ENCODE measurements at regions not wholly inside any gene's neighbourhood (a gene's known extent, or its start where the extent isn't known, plus 50 kb on each side); places are given as distances from the start of the nearest gene placed in this dataset.

- no peaks in the 10 kb centered on the region for H3K4me1 ChIP-seq (ENCODE audit: control insufficient read depth, insufficient read depth, low read length)
- no peak overlapping the region for H3K9ac ChIP-seq (ENCODE audit: low read length in 2 of 2)
- no peaks in the 10 kb centered on the region for H3K9me3 ChIP-seq (ENCODE audit: control insufficient read depth in 2 of 2, low read length in 2 of 2)
- no peak overlapping the region for H3K27ac ChIP-seq (ENCODE audit: low read length)
- no peak overlapping the region for H3K4me3 ChIP-seq (ENCODE audit: low read length in 2 of 2)
- no peaks in the 10 kb centered on the region for H3K36me3 ChIP-seq (ENCODE audit: control insufficient read depth in 2 of 2, insufficient read depth in 2 of 2, low read length in 2 of 2)
- H3K27me3 ChIP-seq (ENCODE audit: control insufficient read depth in 1 of 2, insufficient read depth in 2 of 2, low read length in 2 of 2): no peaks in the 10 kb centered on the region
Observed at GRCh38 chr5:33235824-33236223, 204.9 kb upstream of the TARS1 start.

DNA sequence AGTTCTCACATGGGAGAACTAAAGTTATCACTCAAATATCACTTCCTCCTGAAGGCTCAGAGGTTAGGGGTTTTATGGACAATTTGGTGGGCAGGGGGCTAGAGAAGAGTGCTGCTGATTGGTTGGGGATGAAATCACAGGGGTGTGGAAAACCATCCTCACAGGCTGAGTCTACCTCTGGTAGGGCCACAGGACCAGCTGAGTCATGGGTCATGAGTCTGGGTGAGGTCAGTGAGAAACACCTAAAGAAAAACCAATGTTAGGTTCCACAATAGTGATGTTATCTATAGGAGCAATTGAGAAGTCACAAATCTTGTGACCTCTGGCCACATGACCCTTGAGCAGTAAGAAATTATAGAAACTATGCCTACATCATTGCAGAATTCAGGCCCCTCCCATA lies 203.3 kb upstream of the TARS1 start:
- Histone ChIP-seq H3K9ac (ENCODE audit: low read length in 2 of 2) (no peak overlapping the region), H3K27ac (ENCODE audit: low read length) (no peak overlapping the region), H3K4me1 (ENCODE audit: control insufficient read depth, insufficient read depth, low read length) (no peaks in the 10 kb centered on the region), H3K9me3 (ENCODE audit: control insufficient read depth in 2 of 2, low read length in 2 of 2) (no peaks in the 10 kb centered on the region), H3K36me3 (ENCODE audit: control insufficient read depth in 2 of 2, insufficient read depth in 2 of 2, low read length in 2 of 2) (no peaks in the 10 kb centered on the region), H3K4me3 (ENCODE audit: low read length in 2 of 2) (no peak overlapping the region), H3K27me3 (ENCODE audit: control insufficient read depth in 1 of 2, insufficient read depth in 2 of 2, low read length in 2 of 2) (no peaks in the 10 kb centered on the region)

DNA sequence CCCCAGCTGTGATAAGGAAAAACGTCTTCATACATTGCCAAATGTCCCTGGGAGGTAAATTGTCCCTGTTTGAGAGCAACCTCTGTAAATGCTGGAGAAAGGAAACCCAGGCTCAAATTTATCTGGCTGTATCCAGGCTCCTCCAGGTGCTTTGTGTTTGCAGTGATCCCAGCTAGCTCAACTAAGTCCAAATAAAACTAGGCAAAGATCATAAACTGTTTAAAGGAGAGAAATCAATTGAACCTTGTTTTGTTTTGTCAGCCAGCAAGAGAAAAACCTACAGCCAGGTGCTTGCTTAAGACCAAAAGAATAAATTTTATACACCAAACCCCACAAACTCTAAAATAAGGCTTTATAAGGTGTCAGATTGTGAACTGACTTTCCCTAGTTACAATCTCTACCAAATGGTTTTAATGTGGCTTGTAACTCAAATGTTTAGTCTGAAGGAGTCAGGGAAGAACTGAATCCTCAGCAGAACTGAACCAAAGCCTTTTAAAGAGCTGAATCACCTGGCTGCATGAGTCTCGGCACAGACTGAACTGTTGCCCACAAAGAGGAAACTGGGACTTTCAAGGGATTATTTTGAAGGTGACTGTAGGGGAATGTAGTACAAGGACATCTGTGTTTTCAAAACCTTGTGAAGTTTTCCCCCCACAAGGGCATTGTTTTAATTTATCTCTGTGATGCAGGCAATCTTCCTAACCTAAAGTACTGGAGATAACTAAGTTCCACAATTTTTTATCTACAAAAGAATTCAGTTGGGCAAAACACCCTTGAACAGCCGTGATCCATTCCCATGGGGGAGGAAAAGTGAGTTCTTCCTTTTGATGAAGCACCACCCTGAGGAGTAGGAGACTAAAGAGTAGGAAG lies 201.7 kb upstream of the TARS1 start:
- no peaks in the 10 kb centered on the region for H3K9me3 ChIP-seq (ENCODE audit: control insufficient read depth in 2 of 2, low read length in 2 of 2)
- H3K4me3 ChIP-seq (ENCODE audit: low read length in 2 of 2): no peak overlapping the region
- no peaks in the 10 kb centered on the region for H3K4me1 ChIP-seq (ENCODE audit: control insufficient read depth, insufficient read depth, low read length)
- H3K9ac ChIP-seq (ENCODE audit: low read length in 2 of 2): no peak overlapping the region
- H3K27me3 ChIP-seq (ENCODE audit: control insufficient read depth in 1 of 2, insufficient read depth in 2 of 2, low read length in 2 of 2): no peaks in the 10 kb centered on the region
- no peaks in the 10 kb centered on the region for H3K36me3 ChIP-seq (ENCODE audit: control insufficient read depth in 2 of 2, insufficient read depth in 2 of 2, low read length in 2 of 2)
- no peak overlapping the region for H3K27ac ChIP-seq (ENCODE audit: low read length)

GRCh38 chr5:33240558-33240957 lies 200.2 kb upstream of the TARS1 start:
- Histone ChIP-seq H3K27ac (ENCODE audit: low read length) (no peak overlapping the region), H3K4me3 (ENCODE audit: low read length in 2 of 2) (no peak overlapping the region), H3K9me3 (ENCODE audit: control insufficient read depth in 2 of 2, low read length in 2 of 2) (no peaks in the 10 kb centered on the region), H3K4me1 (ENCODE audit: control insufficient read depth, insufficient read depth, low read length) (no peaks in the 10 kb centered on the region), H3K27me3 (ENCODE audit: control insufficient read depth in 1 of 2, insufficient read depth in 2 of 2, low read length in 2 of 2) (no peaks in the 10 kb centered on the region), H3K9ac (ENCODE audit: low read length in 2 of 2) (no peak overlapping the region), H3K36me3 (ENCODE audit: control insufficient read depth in 2 of 2, insufficient read depth in 2 of 2, low read length in 2 of 2) (no peaks in the 10 kb centered on the region)

- Histone ChIP-seq H3K27ac (ENCODE audit: low read length) (no peak overlapping the region), H3K36me3 (ENCODE audit: control insufficient read depth in 2 of 2, insufficient read depth in 2 of 2, low read length in 2 of 2) (no peaks in the 10 kb centered on the region), H3K9me3 (ENCODE audit: control insufficient read depth in 2 of 2, low read length in 2 of 2) (no peaks in the 10 kb centered on the region), H3K4me3 (ENCODE audit: low read length in 2 of 2) (no peak overlapping the region), H3K9ac (ENCODE audit: low read length in 2 of 2) (no peak overlapping the region), H3K27me3 (ENCODE audit: control insufficient read depth in 1 of 2, insufficient read depth in 2 of 2, low read length in 2 of 2) (no peaks in the 10 kb centered on the region), H3K4me1 (ENCODE audit: control insufficient read depth, insufficient read depth, low read length) (no peaks in the 10 kb centered on the region)
Observed at GRCh38 chr5:33241802-33242201, 199.0 kb upstream of the TARS1 start.

- Histone ChIP-seq H3K9ac (ENCODE audit: low read length in 2 of 2) (no peak overlapping the region), H3K4me1 (ENCODE audit: control insufficient read depth, insufficient read depth, low read length) (no peaks in the 10 kb centered on the region), H3K9me3 (ENCODE audit: control insufficient read depth in 2 of 2, low read length in 2 of 2) (no peaks in the 10 kb centered on the region), H3K27me3 (ENCODE audit: control insufficient read depth in 1 of 2, insufficient read depth in 2 of 2, low read length in 2 of 2) (no peaks in the 10 kb centered on the region), H3K4me3 (ENCODE audit: low read length in 2 of 2) (no peak overlapping the region), H3K36me3 (ENCODE audit: control insufficient read depth in 2 of 2, insufficient read depth in 2 of 2, low read length in 2 of 2) (no peaks in the 10 kb centered on the region), H3K27ac (ENCODE audit: low read length) (no peak overlapping the region)
Observed at GRCh38 chr5:33242277-33242676, 198.5 kb upstream of the TARS1 start.

DNA sequence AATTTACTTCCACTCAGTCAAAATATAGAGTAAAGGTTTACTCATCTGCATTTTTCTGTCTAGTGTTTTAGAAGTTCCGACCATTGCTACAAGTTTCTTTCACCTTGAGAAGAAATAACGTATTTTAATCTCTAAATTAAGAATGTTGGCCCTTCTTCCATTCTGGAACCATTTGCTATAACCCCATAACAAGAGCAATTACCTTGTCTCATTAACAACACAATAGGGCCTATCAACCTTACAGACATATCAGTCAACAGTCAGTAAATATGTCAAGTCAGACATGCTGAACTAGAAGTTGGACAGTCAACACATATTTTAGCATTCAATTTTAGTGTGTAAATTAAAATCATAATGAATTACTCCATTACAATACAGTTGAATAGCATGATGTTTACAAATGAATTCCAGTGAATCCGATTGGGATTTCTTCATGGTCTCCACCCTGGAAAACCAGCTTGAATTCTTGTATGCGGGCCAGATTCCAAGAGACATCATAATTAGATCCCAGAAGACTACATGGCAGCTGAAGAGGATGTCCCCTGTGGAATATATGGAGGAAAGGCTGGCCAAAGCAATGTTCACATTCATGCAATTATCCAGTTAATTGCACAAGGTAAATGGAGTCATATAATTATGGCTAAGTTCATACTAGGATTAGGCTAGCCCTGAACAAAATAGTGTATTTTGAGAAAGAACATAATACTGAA lies 196.2 kb upstream of the TARS1 start:
- no peaks in the 10 kb centered on the region for H3K4me1 ChIP-seq (ENCODE audit: control insufficient read depth, insufficient read depth, low read length)
- no peak overlapping the region for H3K4me3 ChIP-seq (ENCODE audit: low read length in 2 of 2)
- H3K36me3 ChIP-seq (ENCODE audit: control insufficient read depth in 2 of 2, insufficient read depth in 2 of 2, low read length in 2 of 2): no peaks in the 10 kb centered on the region
- no peak overlapping the region for H3K27ac ChIP-seq (ENCODE audit: low read length)
- H3K9me3 ChIP-seq (ENCODE audit: control insufficient read depth in 2 of 2, low read length in 2 of 2): no peaks in the 10 kb centered on the region
- no peak overlapping the region for H3K9ac ChIP-seq (ENCODE audit: low read length in 2 of 2)
- no peaks in the 10 kb centered on the region for H3K27me3 ChIP-seq (ENCODE audit: control insufficient read depth in 1 of 2, insufficient read depth in 2 of 2, low read length in 2 of 2)

GRCh38 chr5:33254579-33254978 lies 186.2 kb upstream of the TARS1 start:
- H3K9me3 ChIP-seq (ENCODE audit: control insufficient read depth in 2 of 2, low read length in 2 of 2): no peaks in the 10 kb centered on the region
- no peaks in the 10 kb centered on the region for H3K4me1 ChIP-seq (ENCODE audit: control insufficient read depth, insufficient read depth, low read length)
- no peaks in the 10 kb centered on the region for H3K36me3 ChIP-seq (ENCODE audit: control insufficient read depth in 2 of 2, insufficient read depth in 2 of 2, low read length in 2 of 2)
- H3K4me3 ChIP-seq (ENCODE audit: low read length in 2 of 2): no peak overlapping the region
- no peak overlapping the region for H3K27ac ChIP-seq (ENCODE audit: low read length)
- H3K9ac ChIP-seq (ENCODE audit: low read length in 2 of 2): no peak overlapping the region
- H3K27me3 ChIP-seq (ENCODE audit: control insufficient read depth in 1 of 2, insufficient read depth in 2 of 2, low read length in 2 of 2): no peaks in the 10 kb centered on the region

GRCh38 chr5:33257807-33258429 lies 182.8 kb upstream of the TARS1 start:
- H3K36me3 ChIP-seq (ENCODE audit: control insufficient read depth in 2 of 2, insufficient read depth in 2 of 2, low read length in 2 of 2): no peaks in the 10 kb centered on the region
- H3K4me1 ChIP-seq (ENCODE audit: control insufficient read depth, insufficient read depth, low read length): no peaks in the 10 kb centered on the region
- H3K4me3 ChIP-seq (ENCODE audit: low read length in 2 of 2): no peak overlapping the region
- no peaks in the 10 kb centered on the region for H3K27me3 ChIP-seq (ENCODE audit: control insufficient read depth in 1 of 2, insufficient read depth in 2 of 2, low read length in 2 of 2)
- no peak overlapping the region for H3K9ac ChIP-seq (ENCODE audit: low read length in 2 of 2)
- no peak overlapping the region for H3K27ac ChIP-seq (ENCODE audit: low read length)
- H3K9me3 ChIP-seq (ENCODE audit: control insufficient read depth in 2 of 2, low read length in 2 of 2): no peaks in the 10 kb centered on the region

GRCh38 chr5:33258553-33258952 lies 182.2 kb upstream of the TARS1 start:
- no peaks in the 10 kb centered on the region for H3K36me3 ChIP-seq (ENCODE audit: control insufficient read depth in 2 of 2, insufficient read depth in 2 of 2, low read length in 2 of 2)
- no peak overlapping the region for H3K9ac ChIP-seq (ENCODE audit: low read length in 2 of 2)
- no peak overlapping the region for H3K4me3 ChIP-seq (ENCODE audit: low read length in 2 of 2)
- H3K27ac ChIP-seq (ENCODE audit: low read length): no peak overlapping the region
- no peaks in the 10 kb centered on the region for H3K4me1 ChIP-seq (ENCODE audit: control insufficient read depth, insufficient read depth, low read length)
- H3K9me3 ChIP-seq (ENCODE audit: control insufficient read depth in 2 of 2, low read length in 2 of 2): no peaks in the 10 kb centered on the region
- H3K27me3 ChIP-seq (ENCODE audit: control insufficient read depth in 1 of 2, insufficient read depth in 2 of 2, low read length in 2 of 2): no peaks in the 10 kb centered on the region
